Suppressor macrophage (primary cell): ENCODE measurements at regions not wholly inside any gene's neighbourhood (a gene's known extent, or its start where the extent isn't known, plus 50 kb on each side); places are given as distances from the start of the nearest gene placed in this dataset.
A peak's percentile ranks its signal among the peaks of the same experiment; 100 is the strongest.

Experiments
- DNase-seq, 4 experiments: peaks; one replicate each; pipeline ENCODE4 v3.0.0-alpha.2; 2020 to 2022

- DNase-seq, result no peak
Observed at GRCh38 chr9:86471171-86471815, 117.1 kb upstream of the TUT7 start.

DNA sequence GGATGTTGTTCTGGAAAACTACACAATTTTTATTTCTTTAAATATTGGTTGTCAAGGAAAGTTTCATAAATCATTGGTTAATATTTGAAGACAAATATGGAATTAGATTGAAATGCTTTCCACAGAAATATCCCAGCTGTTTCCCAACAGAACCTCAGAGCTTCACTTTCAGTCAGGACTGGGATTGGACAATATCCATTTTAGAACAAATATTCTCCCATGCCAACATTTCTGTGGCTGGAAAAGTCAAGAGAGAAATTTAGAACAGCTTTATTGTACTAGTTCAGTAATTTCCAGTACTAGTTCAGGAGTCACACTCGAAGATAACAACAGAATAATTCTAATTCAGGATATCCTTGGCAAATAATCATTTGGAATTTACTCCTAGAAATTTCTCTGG is 116.1 kb upstream of the TUT7 start:
- no peak for DNase-seq

GRCh38 chr9:86469476-86470250 is 115.5 kb upstream of the TUT7 start:
- no peak for DNase-seq

GRCh38 chr9:86464242-86464641 is 110.0 kb upstream of the TUT7 start:
- DNase-seq, result no peak

DNA sequence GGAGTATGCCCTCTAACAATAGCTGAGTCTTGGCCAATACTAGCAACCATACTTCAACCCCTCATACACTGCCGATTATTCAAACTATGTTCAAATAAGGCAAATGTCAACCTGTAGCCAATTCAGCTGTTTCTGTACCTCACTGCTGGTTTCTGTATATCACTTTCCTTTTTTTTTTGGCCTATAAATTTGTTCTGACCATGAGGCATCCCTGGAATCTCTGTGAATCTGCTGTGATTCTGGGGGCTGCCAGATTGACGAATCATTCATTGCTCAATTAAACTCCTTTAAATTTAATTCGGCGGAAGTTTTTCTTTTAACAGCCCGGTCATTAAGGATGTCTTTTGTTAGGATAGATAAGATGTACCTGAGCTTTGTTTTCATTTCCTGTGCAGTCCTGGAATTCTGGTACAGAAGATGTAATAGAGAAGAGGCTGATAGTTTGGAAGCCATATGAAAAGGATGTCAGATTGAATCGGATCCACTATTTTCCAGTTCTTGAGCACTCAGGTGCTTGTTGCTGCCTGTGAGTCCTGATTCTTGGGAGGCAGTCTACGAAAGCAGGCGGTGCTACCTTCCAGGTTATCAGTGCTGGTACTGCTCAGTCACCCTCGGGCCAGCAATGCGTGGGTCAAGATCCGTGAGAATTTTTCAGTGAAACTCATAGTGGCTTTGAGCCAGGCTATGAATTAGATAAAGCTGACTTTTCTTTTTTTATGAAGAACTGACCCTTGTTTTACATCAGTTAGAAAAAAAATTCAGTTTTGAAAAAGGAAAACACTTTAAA is 106.2 kb upstream of the TUT7 start:
- DNase-seq, result no peak

GRCh38 chr9:86459599-86460155 is 105.5 kb upstream of the TUT7 start:
- DNase-seq, result no peak

DNA sequence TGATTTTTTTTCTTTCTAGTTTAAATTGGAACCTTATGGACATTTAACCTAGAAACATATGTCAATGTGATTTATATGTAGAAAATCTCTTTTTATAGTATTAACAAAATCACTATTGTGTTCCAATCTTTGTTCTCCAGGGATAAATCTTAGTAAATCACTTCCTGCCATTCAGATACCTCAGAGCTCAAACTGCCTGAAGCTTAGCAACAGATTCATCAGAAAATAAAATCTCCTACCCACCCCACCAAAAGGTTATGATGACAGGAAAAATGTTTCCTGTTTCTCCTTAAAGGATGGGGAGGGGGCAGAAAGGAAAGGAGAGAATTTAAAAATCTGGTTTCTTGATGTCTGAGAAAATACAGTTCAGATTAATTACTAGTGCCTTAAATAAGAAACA is 105.0 kb upstream of the TUT7 start:
- DNase-seq, result no peak

- DNase-seq, result no peak
Observed at GRCh38 chr9:86458191-86458855, 104.1 kb upstream of the TUT7 start.

- no peak for DNase-seq
Observed at GRCh38 chr9:86456416-86456815, 102.2 kb upstream of the TUT7 start.

GRCh38 chr9:86454701-86455615 is 100.7 kb upstream of the TUT7 start:
- DNase-seq, result peak in 3 of 4 experiments; percentile 2 to 19 (median 14)

DNA sequence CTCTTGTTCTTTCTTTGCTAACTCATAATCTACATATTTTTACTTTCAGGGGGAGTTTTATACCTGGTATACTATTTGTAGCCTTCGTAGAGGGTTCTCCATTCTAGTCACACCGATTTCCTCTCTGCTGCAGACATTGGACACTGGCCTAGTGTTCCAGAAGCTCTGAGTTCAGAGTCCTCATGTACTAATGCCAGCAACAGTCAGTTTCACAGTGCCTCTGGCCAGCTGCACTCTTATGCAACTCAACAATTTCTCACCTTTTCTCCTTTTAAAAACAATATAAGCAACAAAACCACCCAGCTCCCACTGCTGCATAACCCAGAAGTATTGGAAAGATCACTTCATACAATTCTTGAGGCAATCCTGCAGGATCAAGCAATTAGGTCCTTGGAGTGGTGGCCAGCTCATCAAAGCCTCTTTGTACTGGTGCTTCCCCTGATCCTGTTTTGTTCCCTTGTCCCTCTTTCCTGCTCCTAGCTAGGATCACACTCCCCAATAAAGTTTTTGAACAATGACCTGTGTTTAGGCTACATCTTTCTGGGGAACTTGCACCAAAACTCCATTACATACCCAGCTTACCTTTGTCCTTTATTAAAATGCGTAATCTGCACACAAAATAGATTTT is 98.1 kb upstream of the TUT7 start:
- no peak for DNase-seq

DNA sequence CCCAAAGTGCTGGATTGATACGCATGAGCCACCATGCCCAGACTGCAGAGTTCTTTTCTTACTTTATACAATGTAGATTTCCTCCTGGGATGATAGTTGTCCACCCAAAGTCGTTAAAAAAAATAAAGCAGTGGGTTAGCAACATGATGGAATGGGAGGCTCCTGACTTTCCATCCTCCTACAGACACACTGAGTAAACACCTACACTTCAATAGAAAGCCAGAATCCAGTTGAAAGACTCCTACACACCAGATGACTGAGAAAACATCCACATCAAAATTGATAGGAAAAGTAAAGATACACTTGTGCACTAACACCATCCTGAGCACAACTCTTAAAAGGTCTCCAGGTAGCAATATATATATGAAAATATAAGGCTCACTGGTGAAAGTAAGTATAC is 95.0 kb upstream of the TUT7 start:
- no peak for DNase-seq

GRCh38 chr9:86445671-86446070 is 91.5 kb upstream of the TUT7 start:
- DNase-seq, result no peak

- no peak for DNase-seq
Observed at GRCh38 chr9:86443992-86444391, 89.8 kb upstream of the TUT7 start.

- peak; percentile 28 to 74 (median 58) for DNase-seq
Observed at GRCh38 chr9:86434039-86434726, 80.0 kb upstream of the TUT7 start.

GRCh38 chr9:86424251-86424891 is 70.2 kb upstream of the TUT7 start:
- DNase-seq, result no peak

DNA sequence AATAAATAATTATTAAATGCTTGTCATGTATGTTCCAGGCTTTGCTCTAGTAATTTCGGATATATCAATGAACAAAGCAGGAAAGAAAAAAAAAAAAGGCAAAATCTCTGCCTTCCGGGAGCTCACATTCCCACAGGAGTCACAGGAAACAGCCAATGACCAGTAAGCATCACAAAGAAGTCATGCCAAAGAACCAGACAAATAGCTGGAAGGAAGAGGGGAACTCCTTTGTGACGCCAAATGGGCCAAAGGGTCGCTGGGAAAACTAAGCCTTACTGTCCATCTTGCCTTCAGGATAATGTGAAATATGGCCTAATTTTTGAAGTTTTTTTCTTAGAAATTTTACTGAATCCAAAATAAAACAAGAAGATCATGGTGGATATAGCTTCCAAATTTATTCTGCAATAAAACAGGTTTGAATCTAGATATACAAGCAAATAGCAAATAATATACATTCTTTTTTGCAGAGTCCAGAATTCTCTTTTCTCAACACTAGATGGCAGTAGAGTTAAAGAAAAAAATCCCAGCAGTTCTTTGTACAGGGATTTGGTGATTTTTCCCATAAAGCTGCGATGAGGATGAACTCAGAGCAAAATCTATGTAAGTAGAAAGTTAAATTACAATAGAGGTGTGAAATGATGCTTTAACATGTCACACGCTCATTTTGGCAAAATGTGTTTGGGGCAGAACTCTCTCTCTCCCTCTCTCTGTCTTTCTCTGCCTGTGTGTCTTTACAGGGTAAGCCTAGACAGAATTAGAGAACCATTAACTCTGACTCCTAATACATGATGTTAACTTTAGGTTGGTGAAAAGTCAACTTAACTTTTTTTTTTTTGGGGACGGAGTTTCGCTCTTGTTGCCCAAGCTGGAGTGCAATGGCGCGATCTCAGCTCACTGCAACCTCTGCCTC is 60.0 kb upstream of the TUT7 start:
- peak in 2 of 4 experiments; percentile 44 to 60 for DNase-seq

GRCh38 chr9:86410281-86410680 is 56.1 kb upstream of the TUT7 start:
- no peak for DNase-seq

DNA sequence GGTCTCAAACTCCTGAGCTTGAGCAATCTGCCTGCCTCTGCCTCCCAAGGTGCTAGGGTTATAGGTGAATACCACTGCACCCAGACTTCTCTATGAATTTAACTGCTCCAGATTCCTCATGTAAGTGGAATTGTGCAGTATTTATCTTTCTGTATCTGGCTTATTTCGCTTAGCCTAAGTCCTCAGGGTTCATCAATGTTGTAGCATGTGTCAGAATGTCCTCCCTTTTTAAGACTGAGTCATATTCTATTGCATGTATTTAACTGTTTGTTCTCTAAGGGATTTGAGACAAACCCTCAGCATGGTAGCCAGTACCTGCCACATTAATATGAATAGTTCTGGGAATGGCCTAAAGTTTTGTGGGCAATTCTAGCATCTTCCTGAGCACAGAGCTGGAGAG is 53.9 kb upstream of the TUT7 start:
- DNase-seq, result no peak
